IMR-90 (cell line): ENCODE measurements at regions not wholly inside any gene's neighbourhood (a gene's known extent, or its start where the extent isn't known, plus 50 kb on each side); places are given as distances from the start of the nearest gene placed in this dataset.

Experiments
- CEBPB ChIP-seq: IDR thresholded peaks from 2 replicates; pipeline ENCODE4 v1.6.1; 2012; ENCODE audit warnings: low read depth, low read length, improper control_type of control experiment
- MAZ ChIP-seq: IDR thresholded peaks from 2 replicates; pipeline ENCODE4 v1.6.1; 2012; ENCODE audit warnings: low read depth, mild to moderate bottlenecking, low read length, improper control_type of control experiment, moderate library complexity, borderline replicate concordance
- POLR2A ChIP-seq: IDR thresholded peaks from 2 replicates; pipeline ENCODE4 v1.6.1; 2012; ENCODE audit warnings: mild to moderate bottlenecking, low read depth, low read length
- RAD21 ChIP-seq: IDR thresholded peaks from 2 replicates; pipeline ENCODE4 v1.6.1; 2012; ENCODE audit warnings: low read length, improper control_type of control experiment
- RCOR1 ChIP-seq: IDR thresholded peaks from 2 replicates; pipeline ENCODE4 v1.6.1; 2012; ENCODE audit warnings: mild to moderate bottlenecking, low read length, improper control_type of control experiment; ENCODE audit not compliant: insufficient replicate concordance
- TF ChIP-seq, protein P1 (sequence below): conservative IDR thresholded peaks from 2 replicates; pipeline ENCODE4 v1.5.1; 2012; ENCODE audit warnings: mild to moderate bottlenecking, low read depth, low read length, improper control_type of control experiment

DNA sequence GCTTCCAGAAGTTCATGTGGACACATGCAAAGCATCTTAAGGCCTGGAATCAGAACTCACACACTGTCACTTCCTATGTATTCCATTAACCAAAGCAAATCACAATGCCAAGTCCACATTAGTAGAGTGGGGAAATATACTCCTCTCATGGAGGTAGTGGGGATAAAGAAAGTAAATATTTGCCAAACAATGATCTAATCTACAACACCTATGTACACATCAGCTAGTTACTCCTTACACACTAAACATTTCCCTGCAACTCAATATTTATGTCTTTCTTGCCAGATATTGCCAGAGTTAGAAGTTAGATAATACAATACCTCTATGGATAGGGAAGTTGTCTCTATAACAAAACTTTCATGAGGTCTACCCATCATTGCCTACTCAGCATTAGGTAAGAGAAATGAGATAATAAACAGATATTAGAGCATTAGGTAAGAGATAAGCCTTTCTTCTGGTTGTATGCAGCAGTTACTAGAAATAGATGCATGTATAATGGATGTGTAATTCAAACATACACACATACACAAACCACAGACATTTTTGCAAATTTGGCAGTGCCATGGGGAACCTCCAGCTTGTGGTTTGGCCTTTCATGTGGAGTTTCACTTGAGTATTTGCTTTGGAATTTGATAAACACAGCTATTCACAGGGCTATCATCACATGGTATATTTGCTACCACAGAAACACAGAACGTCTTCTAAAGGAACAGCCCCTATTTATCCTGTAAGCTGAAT is 196.5 kb downstream of the TLE1 start:
- TF ChIP-seq, protein P1, sequence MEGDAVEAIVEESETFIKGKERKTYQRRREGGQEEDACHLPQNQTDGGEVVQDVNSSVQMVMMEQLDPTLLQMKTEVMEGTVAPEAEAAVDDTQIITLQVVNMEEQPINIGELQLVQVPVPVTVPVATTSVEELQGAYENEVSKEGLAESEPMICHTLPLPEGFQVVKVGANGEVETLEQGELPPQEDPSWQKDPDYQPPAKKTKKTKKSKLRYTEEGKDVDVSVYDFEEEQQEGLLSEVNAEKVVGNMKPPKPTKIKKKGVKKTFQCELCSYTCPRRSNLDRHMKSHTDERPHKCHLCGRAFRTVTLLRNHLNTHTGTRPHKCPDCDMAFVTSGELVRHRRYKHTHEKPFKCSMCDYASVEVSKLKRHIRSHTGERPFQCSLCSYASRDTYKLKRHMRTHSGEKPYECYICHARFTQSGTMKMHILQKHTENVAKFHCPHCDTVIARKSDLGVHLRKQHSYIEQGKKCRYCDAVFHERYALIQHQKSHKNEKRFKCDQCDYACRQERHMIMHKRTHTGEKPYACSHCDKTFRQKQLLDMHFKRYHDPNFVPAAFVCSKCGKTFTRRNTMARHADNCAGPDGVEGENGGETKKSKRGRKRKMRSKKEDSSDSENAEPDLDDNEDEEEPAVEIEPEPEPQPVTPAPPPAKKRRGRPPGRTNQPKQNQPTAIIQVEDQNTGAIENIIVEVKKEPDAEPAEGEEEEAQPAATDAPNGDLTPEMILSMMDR: no peak
- no peak for TF ChIP-seq POLR2A
- TF ChIP-seq RCOR1: peak; percentile 75
- no peak for TF ChIP-seq RAD21
- no peak for TF ChIP-seq MAZ
- TF ChIP-seq CEBPB: peak; percentile 73
